Mesendoderm (in vitro differentiated cells): ENCODE measurements at regions not wholly inside any gene's neighbourhood (a gene's known extent, or its start where the extent isn't known, plus 50 kb on each side); places are given as distances from the start of the nearest gene placed in this dataset.

ENCODE experiments used
- DNase-seq: peaks from one replicate; pipeline ENCODE4 v3.0.0; 2013
- H2AK5ac ChIP-seq: 2 replicates; pipeline ENCODE4 v1.6.1; 2013; ENCODE audit warnings: low read length, inconsistent platforms
- H2BK120ac ChIP-seq: 2 replicates; pipeline ENCODE4 v1.6.1; 2013; ENCODE audit warnings: low read depth, mild to moderate bottlenecking, low read length, moderate library complexity, mixed read lengths
- H2BK15ac ChIP-seq: replicated peaks from 2 replicates; pipeline ENCODE4 v1.6.1; 2013; ENCODE audit warnings: low read depth, mild to moderate bottlenecking, moderate library complexity
- H2BK5ac ChIP-seq: 2 replicates; pipeline ENCODE4 v1.6.1; 2013; ENCODE audit warnings: low read length, inconsistent platforms
- H3K18ac ChIP-seq: 2 replicates; pipeline ENCODE4 v1.6.1; 2013; ENCODE audit warnings: mild to moderate bottlenecking, low read length, mixed read lengths
- H3K23ac ChIP-seq: one replicate; pipeline ENCODE4 v1.6.1; 2013; ENCODE audit warnings: low read length
- H3K27ac ChIP-seq: 2 replicates; pipeline ENCODE4 v1.5.1; 2013; ENCODE audit warnings: low read depth, mild to moderate bottlenecking, inconsistent platforms, low read length, moderate library complexity
- H3K27me3 ChIP-seq: 2 replicates; pipeline ENCODE4 v1.6.1; 2013; ENCODE audit warnings: low read length, control low read depth, mild to moderate bottlenecking, inconsistent platforms; ENCODE audit not compliant: insufficient read depth, poor library complexity
- H3K36me3 ChIP-seq: 2 replicates; pipeline ENCODE4 v1.6.1; 2013; ENCODE audit warnings: low read length, inconsistent platforms; ENCODE audit not compliant: control insufficient read depth, insufficient read depth
- H3K4ac ChIP-seq: one replicate; pipeline ENCODE4 v1.6.1; 2013; ENCODE audit warnings: low read depth, mild to moderate bottlenecking, low read length, moderate library complexity
- H3K4me1 ChIP-seq: 2 replicates; pipeline ENCODE4 v1.6.1; 2013; ENCODE audit warnings: low read depth, low read length, inconsistent platforms; ENCODE audit not compliant: control insufficient read depth
- H3K4me2 ChIP-seq: 2 replicates; pipeline ENCODE4 v1.6.1; 2013; ENCODE audit warnings: low read length
- H3K4me3 ChIP-seq: 2 replicates; pipeline ENCODE4 v1.5.1; 2013; ENCODE audit warnings: mild to moderate bottlenecking, low read length
- H3K56ac ChIP-seq: one replicate; pipeline ENCODE4 v1.6.1; 2013; ENCODE audit warnings: low read length
- H3K79me1 ChIP-seq: 2 replicates; pipeline ENCODE4 v1.6.1; 2013; ENCODE audit warnings: low read length, inconsistent platforms
- H3K79me2 ChIP-seq: 2 replicates; pipeline ENCODE4 v1.6.1; 2013; ENCODE audit warnings: mild to moderate bottlenecking, low read length; ENCODE audit not compliant: control insufficient read depth, insufficient read depth
- H3K9ac ChIP-seq: 2 replicates; pipeline ENCODE4 v1.6.1; 2013; ENCODE audit warnings: low read length, inconsistent platforms
- H4K5ac ChIP-seq: one replicate; pipeline ENCODE4 v1.6.1; 2013; ENCODE audit warnings: low read length
- H4K8ac ChIP-seq: one replicate; pipeline ENCODE4 v1.6.1; 2013; ENCODE audit warnings: low read depth, mild to moderate bottlenecking, control low read depth, low read length, moderate library complexity
- WGBS: extraction: QIAGEN DNeasy Blood & Tissue Kit; methylation state at CpG from one replicate; pipeline ENCODE4 v1.1.7; 2013; ENCODE audit warnings: low lambda C conversion rate, missing lambda C conversion rate; ENCODE audit not compliant: insufficient coverage; ENCODE audit errors: extremely low coverage; 5-methylcytosine and 5-hydroxymethylcytosine counted together

- no peak overlapping the region for H4K8ac ChIP-seq
- H3K4me1 ChIP-seq, result peaks cover 1% of the 10 kb centered on the region
- WGBS, result no CpG with 5 or more reads among the region's 7 CpGs
- no peak overlapping the region for H2BK120ac ChIP-seq
- H2AK5ac ChIP-seq, result no peak overlapping the region
- no peak overlapping the region for H3K4me3 ChIP-seq
- no peak overlapping the region for H3K9ac ChIP-seq
- no peak overlapping the region for H3K23ac ChIP-seq
- no peak overlapping the region for H2BK15ac ChIP-seq
- H3K79me1 ChIP-seq, result no peaks in the 10 kb centered on the region
- no peak overlapping the region for H3K56ac ChIP-seq
- no peaks in the 10 kb centered on the region for H3K36me3 ChIP-seq
- no peak overlapping the region for H3K18ac ChIP-seq
- H3K27ac ChIP-seq, result no peak overlapping the region
- H3K4ac ChIP-seq, result no peak overlapping the region
- no peaks in the 10 kb centered on the region for H3K79me2 ChIP-seq
- no peak overlapping the region for H4K5ac ChIP-seq
- no peak overlapping the region for H2BK5ac ChIP-seq
- no peak overlapping the region for H3K4me2 ChIP-seq
- no peak for DNase-seq
- no peaks in the 10 kb centered on the region for H3K27me3 ChIP-seq
Observed at GRCh38 chr5:74476819-74477453, 163.6 kb downstream of the ENC1 start.

GRCh38 chr5:74476046-74476818 lies 164.3 kb downstream of the ENC1 start:
- no peaks in the 10 kb centered on the region for H3K36me3 ChIP-seq
- no peak overlapping the region for H2BK15ac ChIP-seq
- no peak overlapping the region for H3K4me2 ChIP-seq
- H3K79me1 ChIP-seq, result no peaks in the 10 kb centered on the region
- H2BK120ac ChIP-seq, result no peak overlapping the region
- H3K56ac ChIP-seq, result no peak overlapping the region
- no peak overlapping the region for H2AK5ac ChIP-seq
- no CpG with 5 or more reads among the region's 7 CpGs for WGBS
- H3K79me2 ChIP-seq, result no peaks in the 10 kb centered on the region
- H2BK5ac ChIP-seq, result no peak overlapping the region
- no peak overlapping the region for H4K8ac ChIP-seq
- no peak overlapping the region for H3K9ac ChIP-seq
- DNase-seq, result no peak
- no peak overlapping the region for H3K4ac ChIP-seq
- no peaks in the 10 kb centered on the region for H3K27me3 ChIP-seq
- no peak overlapping the region for H4K5ac ChIP-seq
- H3K18ac ChIP-seq, result no peak overlapping the region
- no peak overlapping the region for H3K4me3 ChIP-seq
- H3K23ac ChIP-seq, result no peak overlapping the region
- H3K4me1 ChIP-seq, result peaks cover 1% of the 10 kb centered on the region
- H3K27ac ChIP-seq, result no peak overlapping the region

- Histone ChIP-seq H2BK5ac (no peak overlapping the region), H3K79me1 (no peaks in the 10 kb centered on the region), H3K23ac (no peak overlapping the region), H3K9ac (no peak overlapping the region), H3K79me2 (no peaks in the 10 kb centered on the region), H3K4me2 (no peak overlapping the region), H4K5ac (no peak overlapping the region), H3K4me3 (no peak overlapping the region), H3K4ac (no peak overlapping the region), H3K36me3 (no peaks in the 10 kb centered on the region), H3K4me1 (no peaks in the 10 kb centered on the region), H2BK15ac (no peak overlapping the region), H3K56ac (no peak overlapping the region), H3K27ac (no peak overlapping the region), H4K8ac (no peak overlapping the region), H3K27me3 (no peaks in the 10 kb centered on the region), H2BK120ac (no peak overlapping the region), H2AK5ac (no peak overlapping the region), H3K18ac (no peak overlapping the region)
- WGBS, result no CpG with 5 or more reads among the region's 2 CpGs
- no peak for DNase-seq
Observed at GRCh38 chr5:74471875-74472274, 168.7 kb downstream of the ENC1 start.

GRCh38 chr5:74469234-74469994 lies 171.1 kb downstream of the ENC1 start:
- no peak overlapping the region for H3K56ac ChIP-seq

GRCh38 chr5:74468421-74468820 lies 172.1 kb downstream of the ENC1 start:
- Histone ChIP-seq H3K4ac (no peak overlapping the region), H2BK120ac (no peak overlapping the region), H3K4me3 (no peak overlapping the region), H2AK5ac (no peak overlapping the region), H3K9ac (no peak overlapping the region), H3K27ac (no peak overlapping the region), H3K56ac (no peak overlapping the region), H3K23ac (no peak overlapping the region), H3K4me2 (no peak overlapping the region), H3K79me2 (no peaks in the 10 kb centered on the region), H4K5ac (no peak overlapping the region), H2BK5ac (no peak overlapping the region), H4K8ac (no peak overlapping the region), H3K27me3 (no peaks in the 10 kb centered on the region), H3K4me1 (no peaks in the 10 kb centered on the region), H3K36me3 (no peaks in the 10 kb centered on the region), H2BK15ac (no peak overlapping the region), H3K18ac (no peak overlapping the region), H3K79me1 (no peaks in the 10 kb centered on the region)
- no peak for DNase-seq
- no CpG with 5 or more reads among the region's 5 CpGs for WGBS

More at GRCh38 chr5:74469234-74469994, 171.1 kb downstream of the ENC1 start:
- no peak overlapping the region for H2BK120ac ChIP-seq
- no peak overlapping the region for H2AK5ac ChIP-seq
- no peak overlapping the region for H2BK15ac ChIP-seq
- no peak overlapping the region for H4K8ac ChIP-seq
- H3K4me3 ChIP-seq, result no peak overlapping the region
- no peaks in the 10 kb centered on the region for H3K36me3 ChIP-seq
- H3K9ac ChIP-seq, result no peak overlapping the region
- no peak overlapping the region for H2BK5ac ChIP-seq
- no peak overlapping the region for H3K4me2 ChIP-seq
- H3K18ac ChIP-seq, result no peak overlapping the region
- no peak overlapping the region for H3K23ac ChIP-seq
- no CpG with 5 or more reads among the region's 8 CpGs for whole genome bisulfite sequencing
- no peaks in the 10 kb centered on the region for H3K79me1 ChIP-seq
- H3K27me3 ChIP-seq, result no peaks in the 10 kb centered on the region
- DNase-seq, result no peak
- no peaks in the 10 kb centered on the region for H3K4me1 ChIP-seq
- no peaks in the 10 kb centered on the region for H3K79me2 ChIP-seq
- H3K27ac ChIP-seq, result no peak overlapping the region
- H3K4ac ChIP-seq, result no peak overlapping the region
- H4K5ac ChIP-seq, result no peak overlapping the region
